Trophoblast cell (in vitro differentiated cells and primary cell): ENCODE measurements at regions not wholly inside any gene's neighbourhood (a gene's known extent, or its start where the extent isn't known, plus 50 kb on each side); places are given as distances from the start of the nearest gene placed in this dataset.

ENCODE experiments used
- DNase-seq, 2 donors: peaks; one replicate each; pipeline ENCODE4 v3.0.0-alpha.2; 2016
- H2AFZ ChIP-seq: 2 replicates; pipeline ENCODE4 v1.6.1; 2013; ENCODE audit warnings: low read length, moderate library complexity, mild to moderate bottlenecking; ENCODE audit not compliant: insufficient read depth, poor library complexity
- H2AK5ac ChIP-seq: 2 replicates; pipeline ENCODE4 v1.6.1; 2013; ENCODE audit warnings: mild to moderate bottlenecking, low read length
- H2BK120ac ChIP-seq: 2 replicates; pipeline ENCODE4 v1.6.1; 2013; ENCODE audit warnings: low read length, mild to moderate bottlenecking, moderate library complexity; ENCODE audit not compliant: insufficient read depth, poor library complexity
- H2BK12ac ChIP-seq: 2 replicates; pipeline ENCODE4 v1.6.1; 2013; ENCODE audit warnings: mild to moderate bottlenecking, low read length, moderate library complexity
- H2BK5ac ChIP-seq: 2 replicates; pipeline ENCODE4 v1.6.1; 2013; ENCODE audit warnings: low read length, low read depth, moderate library complexity, mild to moderate bottlenecking; ENCODE audit not compliant: poor library complexity
- H3K14ac ChIP-seq: 2 replicates; pipeline ENCODE4 v1.6.1; 2013; ENCODE audit warnings: mild to moderate bottlenecking, low read length
- H3K18ac ChIP-seq: 2 replicates; pipeline ENCODE4 v1.6.1; 2013; ENCODE audit warnings: mild to moderate bottlenecking, low read length
- H3K23ac ChIP-seq: 2 replicates; pipeline ENCODE4 v1.6.1; 2013; ENCODE audit warnings: low read length
- H3K27ac ChIP-seq: 2 replicates; pipeline ENCODE4 v1.5.1; 2013; ENCODE audit warnings: low read depth, mild to moderate bottlenecking, inconsistent platforms, low read length, moderate library complexity
- H3K27me3 ChIP-seq: 2 replicates; pipeline ENCODE4 v1.6.1; 2013; ENCODE audit warnings: inconsistent platforms, mild to moderate bottlenecking, low read length, moderate library complexity; ENCODE audit not compliant: insufficient read depth
- H3K36me3 ChIP-seq, 2 experiments: 1 replicate in 1 of 2; 2 replicates in 1 of 2; pipeline ENCODE4 v1.6.1; 2013; ENCODE audit warnings: low read length in 2 of 2, mild to moderate bottlenecking in 2 of 2, moderate library complexity in 1 of 2; ENCODE audit not compliant: insufficient read depth in 2 of 2, control insufficient read depth in 1 of 2
- H3K4ac ChIP-seq: 2 replicates; pipeline ENCODE4 v1.6.1; 2013; ENCODE audit warnings: low read depth, mild to moderate bottlenecking, low read length, moderate library complexity
- H3K4me1 ChIP-seq, 2 experiments: 1 replicate in 1 of 2; 2 replicates in 1 of 2; pipeline ENCODE4 v1.6.1; 2013; ENCODE audit warnings: low read length in 2 of 2, mild to moderate bottlenecking in 2 of 2, moderate library complexity in 1 of 2; ENCODE audit not compliant: insufficient read depth in 2 of 2, control insufficient read depth in 1 of 2
- H3K4me2 ChIP-seq: 2 replicates; pipeline ENCODE4 v1.6.1; 2013; ENCODE audit warnings: inconsistent platforms, mild to moderate bottlenecking, low read length, moderate library complexity
- H3K4me3 ChIP-seq: 2 replicates; pipeline ENCODE4 v1.5.1; 2013; ENCODE audit warnings: mild to moderate bottlenecking, low read depth, low read length, inconsistent platforms
- H3K79me1 ChIP-seq: one replicate; pipeline ENCODE4 v1.6.1; 2013; ENCODE audit warnings: low read length
- H3K79me2 ChIP-seq: 2 replicates; pipeline ENCODE4 v1.6.1; 2013; ENCODE audit warnings: low read length, mild to moderate bottlenecking; ENCODE audit not compliant: control insufficient read depth, insufficient read depth, poor library complexity
- H3K9ac ChIP-seq: 2 replicates; pipeline ENCODE4 v1.6.1; 2013; ENCODE audit warnings: mild to moderate bottlenecking, low read length
- H3K9me3 ChIP-seq: 2 replicates; pipeline ENCODE4 v1.6.1; 2013; ENCODE audit warnings: low read depth, mild to moderate bottlenecking, control low read depth, inconsistent platforms, low read length; ENCODE audit not compliant: insufficient read depth
- H4K12ac ChIP-seq: 2 replicates; pipeline ENCODE4 v1.6.1; 2013; ENCODE audit warnings: low read depth, mild to moderate bottlenecking, low read length, moderate library complexity
- H4K8ac ChIP-seq: 2 replicates; pipeline ENCODE4 v1.6.1; 2013; ENCODE audit warnings: low read depth, mild to moderate bottlenecking, low read length, moderate library complexity
- H4K91ac ChIP-seq: one replicate; pipeline ENCODE4 v1.6.1; 2013; ENCODE audit warnings: low read depth, mild to moderate bottlenecking, low read length, moderate library complexity
- WGBS: extraction: QIAGEN DNeasy Blood & Tissue Kit; methylation state at CpG from one replicate; pipeline ENCODE4 v1.1.7; 2013; ENCODE audit warnings: missing lambda C conversion rate; ENCODE audit not compliant: insufficient read length, insufficient coverage; ENCODE audit errors: extremely low coverage; 5-methylcytosine and 5-hydroxymethylcytosine counted together

DNA sequence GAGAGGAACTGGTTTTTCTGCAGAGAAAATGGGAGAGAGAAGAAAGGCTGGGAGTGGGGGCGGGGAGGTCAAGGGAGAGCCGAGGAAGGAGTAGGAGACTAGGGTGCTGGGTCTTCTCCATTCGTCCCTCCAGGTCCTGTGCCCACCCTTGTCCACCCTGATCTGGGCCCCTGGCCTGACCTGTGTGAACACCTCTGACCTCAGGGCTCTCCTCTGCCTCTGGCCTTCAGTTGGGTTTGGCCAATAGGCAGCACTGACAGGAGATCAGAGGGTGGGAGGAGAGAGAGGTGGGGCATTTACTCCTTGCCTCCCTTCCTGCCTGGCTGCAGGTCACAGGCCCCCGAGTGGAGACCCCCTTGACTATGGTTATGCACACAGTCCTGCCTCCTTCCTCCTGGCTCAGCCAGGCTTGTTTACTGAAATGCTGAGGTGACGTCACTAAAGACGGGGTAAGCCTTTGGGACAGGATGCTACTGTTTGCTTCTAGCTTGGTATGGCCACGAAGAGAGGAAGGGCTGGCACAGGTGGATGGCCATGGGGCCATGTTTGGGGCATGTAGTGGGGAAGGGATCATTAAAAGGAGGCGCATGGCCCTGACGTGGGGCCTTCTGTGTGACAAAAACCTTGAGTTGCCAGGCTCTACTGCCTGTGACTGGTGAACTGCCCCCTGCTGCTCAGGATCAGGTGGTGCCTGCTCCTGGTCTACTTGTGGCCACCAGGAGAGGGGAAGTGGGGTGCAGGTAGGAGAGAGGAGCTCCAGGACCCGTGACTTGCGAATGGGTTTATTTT lies 248.7 kb upstream of the CSF3R start:
- no peak overlapping the region for H4K91ac ChIP-seq
- DNase-seq: no peak
- peaks cover 3% of the 10 kb centered on the region for H3K9me3 ChIP-seq
- H2BK120ac ChIP-seq: no peak overlapping the region
- H2AFZ ChIP-seq: no peak overlapping the region
- no peak overlapping the region for H2BK12ac ChIP-seq
- no peak overlapping the region for H3K18ac ChIP-seq
- H3K4me1 ChIP-seq: no peaks in the 10 kb centered on the region
- no peak overlapping the region for H3K27ac ChIP-seq
- H3K4me3 ChIP-seq: no peak overlapping the region
- no peak overlapping the region for H3K4ac ChIP-seq
- no peak overlapping the region for H2AK5ac ChIP-seq
- no peak overlapping the region for H3K23ac ChIP-seq
- no peaks in the 10 kb centered on the region for H3K79me2 ChIP-seq
- no peak overlapping the region for H3K14ac ChIP-seq
- no peaks in the 10 kb centered on the region for H3K79me1 ChIP-seq
- H3K4me2 ChIP-seq: no peak overlapping the region
- no peak overlapping the region for H2BK5ac ChIP-seq
- no CpG with 5 or more reads among the region's 11 CpGs for WGBS
- H4K12ac ChIP-seq: no peak overlapping the region
- H3K36me3 ChIP-seq: no peaks in the 10 kb centered on the region
- no peak overlapping the region for H3K9ac ChIP-seq
- no peak overlapping the region for H4K8ac ChIP-seq
- H3K27me3 ChIP-seq: no peaks in the 10 kb centered on the region

DNA sequence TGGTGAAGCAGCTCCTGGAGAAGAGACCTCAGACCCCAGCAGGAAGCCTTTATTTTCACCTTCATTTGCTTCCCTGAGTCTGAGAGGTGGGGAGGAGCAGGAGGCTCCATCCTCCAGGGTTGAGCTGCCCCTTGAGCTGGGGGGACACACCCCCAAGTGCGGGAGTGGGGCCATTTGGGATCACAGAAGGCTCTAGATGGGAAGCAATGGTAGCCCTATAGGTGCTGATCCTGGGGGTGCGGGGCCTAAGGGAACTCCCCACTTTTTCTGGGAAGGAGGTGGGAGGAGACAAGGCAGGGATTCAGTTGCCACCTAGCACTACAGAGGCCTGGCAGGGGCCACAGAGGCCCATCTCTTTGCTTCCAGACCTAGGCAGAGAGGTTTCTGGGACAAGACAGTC lies 247.9 kb upstream of the CSF3R start:
- DNase-seq: no peak
- H3K4me1 ChIP-seq: no peaks in the 10 kb centered on the region
- H4K91ac ChIP-seq: no peak overlapping the region
- no peaks in the 10 kb centered on the region for H3K79me2 ChIP-seq
- no peaks in the 10 kb centered on the region for H3K36me3 ChIP-seq
- H3K23ac ChIP-seq: no peak overlapping the region
- peaks cover 3% of the 10 kb centered on the region for H3K9me3 ChIP-seq
- no peak overlapping the region for H2BK120ac ChIP-seq
- no peak overlapping the region for H3K9ac ChIP-seq
- no CpG with 5 or more reads among the region's 2 CpGs for WGBS
- H3K18ac ChIP-seq: no peak overlapping the region
- H3K14ac ChIP-seq: no peak overlapping the region
- H2BK5ac ChIP-seq: no peak overlapping the region
- no peak overlapping the region for H4K12ac ChIP-seq
- no peak overlapping the region for H3K27ac ChIP-seq
- H3K4me3 ChIP-seq: no peak overlapping the region
- no peak overlapping the region for H4K8ac ChIP-seq
- H3K79me1 ChIP-seq: no peaks in the 10 kb centered on the region
- no peak overlapping the region for H2BK12ac ChIP-seq
- H3K27me3 ChIP-seq: no peaks in the 10 kb centered on the region
- H3K4ac ChIP-seq: no peak overlapping the region
- no peak overlapping the region for H2AFZ ChIP-seq
- no peak overlapping the region for H2AK5ac ChIP-seq
- no peak overlapping the region for H3K4me2 ChIP-seq

DNA sequence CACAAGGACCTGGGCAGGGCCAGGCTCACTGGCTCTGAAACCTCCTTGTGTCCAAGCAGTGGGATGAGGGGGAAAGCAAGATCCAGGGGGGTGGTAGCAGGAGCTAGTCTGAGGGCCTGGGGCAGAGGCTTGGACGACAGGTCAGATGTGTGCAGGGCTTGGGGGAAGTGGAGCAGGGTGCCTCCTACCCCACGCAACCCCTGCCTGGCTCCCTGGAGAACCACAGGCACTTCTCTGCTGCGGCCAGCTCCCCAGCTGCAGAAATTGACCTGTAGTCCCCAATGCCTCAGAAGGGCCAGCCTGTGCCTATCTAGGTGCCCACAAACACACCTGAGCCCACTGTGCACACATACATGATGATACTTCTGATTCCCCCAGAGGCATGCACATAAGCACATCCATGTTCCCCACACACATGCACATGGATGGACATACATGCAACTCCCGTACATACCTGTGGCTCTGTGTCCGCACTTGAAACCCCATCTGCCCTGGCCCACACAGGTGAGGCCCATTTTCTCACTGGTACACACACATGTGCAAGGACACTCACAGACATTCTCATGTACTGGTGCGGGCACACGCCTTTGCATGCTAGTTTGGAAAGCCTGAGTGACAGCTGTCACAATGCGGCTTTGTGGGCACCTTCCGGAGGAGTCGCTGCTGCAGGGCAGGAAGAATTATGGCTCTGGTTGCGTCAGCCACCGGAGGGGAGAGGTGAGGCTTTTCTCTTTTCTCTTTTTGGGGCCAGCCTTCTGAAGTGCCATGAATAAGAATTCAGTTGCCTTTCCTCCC lies 247.2 kb upstream of the CSF3R start:
- Histone ChIP-seq H3K4me2 (no peak overlapping the region), H2BK120ac (no peak overlapping the region), H3K9me3 (peaks cover 3% of the 10 kb centered on the region), H3K4ac (no peak overlapping the region), H3K4me3 (no peak overlapping the region), H3K79me2 (no peaks in the 10 kb centered on the region), H3K79me1 (no peaks in the 10 kb centered on the region), H3K27ac (no peak overlapping the region), H2BK12ac (no peak overlapping the region), H2BK5ac (no peak overlapping the region), H4K91ac (no peak overlapping the region), H3K9ac (no peak overlapping the region), H3K4me1 (no peaks in the 10 kb centered on the region), H3K18ac (no peak overlapping the region), H3K36me3 (no peaks in the 10 kb centered on the region), H2AFZ (no peak overlapping the region), H2AK5ac (no peak overlapping the region), H4K12ac (no peak overlapping the region), H4K8ac (no peak overlapping the region), H3K27me3 (no peaks in the 10 kb centered on the region), H3K14ac (no peak overlapping the region), H3K23ac (no peak overlapping the region)
- no peak for DNase-seq
- no CpG with 5 or more reads among the region's 12 CpGs for WGBS

DNA sequence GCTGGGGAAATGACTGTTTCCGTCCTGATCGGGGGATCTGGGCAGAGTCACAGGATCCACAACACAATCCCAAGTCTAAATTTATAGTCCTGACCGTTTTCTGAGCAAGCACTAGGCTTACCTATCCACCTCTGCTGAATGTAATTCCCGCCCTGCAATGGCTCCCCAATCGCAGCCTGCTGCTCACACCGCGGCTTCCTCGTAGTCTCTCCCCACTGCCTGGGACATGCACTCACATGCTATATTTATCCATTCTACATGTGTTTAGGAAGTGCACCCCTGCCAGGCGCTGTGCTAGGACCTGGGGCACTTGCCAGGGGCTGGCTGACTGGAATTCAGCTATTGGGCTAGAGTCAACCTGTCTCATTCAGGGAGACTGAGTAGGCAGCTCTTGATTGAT lies 246.6 kb upstream of the CSF3R start:
- no peak overlapping the region for H2BK5ac ChIP-seq
- no peak overlapping the region for H3K4ac ChIP-seq
- no peak overlapping the region for H3K27ac ChIP-seq
- H3K18ac ChIP-seq: no peak overlapping the region
- H3K9ac ChIP-seq: no peak overlapping the region
- no peak overlapping the region for H3K14ac ChIP-seq
- no peak overlapping the region for H2BK120ac ChIP-seq
- no peak overlapping the region for H4K12ac ChIP-seq
- H3K4me3 ChIP-seq: no peak overlapping the region
- no peak overlapping the region for H2BK12ac ChIP-seq
- no peaks in the 10 kb centered on the region for H3K4me1 ChIP-seq
- H3K4me2 ChIP-seq: no peak overlapping the region
- peaks cover 3% of the 10 kb centered on the region for H3K9me3 ChIP-seq
- WGBS: no CpG with 5 or more reads among the region's 9 CpGs
- no peaks in the 10 kb centered on the region for H3K27me3 ChIP-seq
- no peaks in the 10 kb centered on the region for H3K79me2 ChIP-seq
- H4K8ac ChIP-seq: no peak overlapping the region
- no peak overlapping the region for H3K23ac ChIP-seq
- H3K79me1 ChIP-seq: no peaks in the 10 kb centered on the region
- no peak overlapping the region for H2AK5ac ChIP-seq
- H4K91ac ChIP-seq: no peak overlapping the region
- no peaks in the 10 kb centered on the region for H3K36me3 ChIP-seq
- no peak for DNase-seq
- H2AFZ ChIP-seq: no peak overlapping the region
